ENCODE measurements at regions not wholly inside any gene's neighbourhood (a gene's known extent, or its start where the extent isn't known, plus 50 kb on each side); places are given as distances from the start of the nearest gene placed in this dataset.
A peak's percentile ranks its signal among the peaks of the same experiment; 100 is the strongest.

DNA sequence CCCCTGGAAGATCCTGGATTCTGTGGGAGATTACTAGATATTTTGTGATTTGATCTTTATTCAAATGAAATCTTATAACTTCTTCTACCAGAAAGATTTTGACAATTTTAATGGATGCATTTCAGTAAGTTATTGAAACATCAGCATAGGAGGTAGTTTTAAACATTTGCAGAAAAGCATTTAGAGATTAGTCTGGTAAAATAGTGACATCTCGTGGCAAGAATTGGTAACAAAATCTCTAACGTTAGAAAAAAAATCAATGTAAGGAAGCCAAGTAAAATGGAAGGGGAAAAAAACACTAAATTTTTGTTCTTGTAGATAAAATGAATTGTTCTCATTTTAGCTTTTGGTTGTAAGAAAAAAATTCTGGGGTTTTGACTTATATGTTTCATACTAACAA, 73.3 kb downstream of the TASL start:
- DNase-seq (ENCODE audit: low read depth, low spot score), result peak; percentile 43
- in situ Hi-C loops (cut with HindIII; ENCODE audit: low pct_unique_long_range_greater_than_20kb, low sequenced_read_pairs), result no loop called here

GRCh38 chrX:30495468-30495867, 82.1 kb downstream of the TASL start:
- in situ Hi-C loops (cut with HindIII; ENCODE audit: low pct_unique_long_range_greater_than_20kb, low sequenced_read_pairs), result no loop called here
- peak; percentile 1 for DNase-seq (ENCODE audit: low read depth, low spot score)

DNA sequence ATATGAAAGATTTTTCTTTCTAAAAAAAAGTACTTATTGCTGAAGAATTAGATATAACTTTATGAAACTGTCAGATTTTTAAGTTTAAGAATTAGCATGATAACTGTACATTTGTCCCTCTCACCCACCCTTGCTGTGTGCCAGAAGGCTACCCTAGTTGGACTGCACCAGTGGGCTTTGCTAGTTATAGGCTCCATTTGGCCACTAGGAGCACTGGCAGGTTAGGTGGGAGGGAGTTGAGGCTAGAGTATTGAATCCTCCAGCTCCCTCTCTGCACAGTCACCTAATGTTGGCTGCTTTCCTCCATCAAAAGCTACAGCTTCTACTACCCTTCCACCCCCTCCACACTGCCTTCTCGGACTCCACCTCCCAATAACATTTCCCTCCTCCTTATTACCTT, 84.2 kb downstream of the TASL start:
- no peak for DNase-seq (ENCODE audit: low read depth, low spot score)
- in situ Hi-C loops (cut with HindIII; ENCODE audit: low pct_unique_long_range_greater_than_20kb, low sequenced_read_pairs), result no loop called here

- in situ Hi-C loops (cut with HindIII; ENCODE audit: low pct_unique_long_range_greater_than_20kb, low sequenced_read_pairs), result no loop called here
These were observed 88.2 kb downstream of the TASL start for GRCh38 chrX:30489323-30489722.

GRCh38 chrX:30488092-30488491, 89.5 kb downstream of the TASL start:
- peak; percentile 35 for DNase-seq (ENCODE audit: low read depth, low spot score)
- in situ Hi-C loops (cut with HindIII; ENCODE audit: low pct_unique_long_range_greater_than_20kb, low sequenced_read_pairs), result no loop called here

More at GRCh38 chrX:30489323-30489722, 88.2 kb downstream of the TASL start:
- DNase-seq (ENCODE audit: low read depth, low spot score), result peak; percentile 32

- peak; percentile 0 for DNase-seq (ENCODE audit: low read depth, low spot score)
- in situ Hi-C loops (cut with HindIII; ENCODE audit: low pct_unique_long_range_greater_than_20kb, low sequenced_read_pairs), result no loop called here
These were observed 93.6 kb downstream of the TASL start for GRCh38 chrX:30483996-30484395.

- no peak for DNase-seq (ENCODE audit: low read depth, low spot score)
- in situ Hi-C loops (cut with HindIII; ENCODE audit: low pct_unique_long_range_greater_than_20kb, low sequenced_read_pairs), result no loop called here
These were observed 109.1 kb downstream of the TASL start for GRCh38 chrX:30468471-30468870.

Data from SK-MEL-5 (cell line).